ENCODE measurements at regions not wholly inside any gene's neighbourhood (a gene's known extent, or its start where the extent isn't known, plus 50 kb on each side); places are given as distances from the start of the nearest gene placed in this dataset.

- H3K36me3 Mint-ChIP-seq, result no peaks in the 10 kb centered on the region
Measured at GRCh38 chr1:71267220-71267619, 186.4 kb upstream of the ZRANB2 start.

GRCh38 chr1:71264039-71264438, 183.2 kb upstream of the ZRANB2 start:
- peaks cover 0 to 9% (median 4%) of the 10 kb centered on the region in 8 donors for H3K9me3 Mint-ChIP-seq
- ChIA-PET CTCF (ENCODE audit: partially characterized antibody) (no interaction called here), POLR2A (ENCODE audit: partially characterized antibody) (no interaction called here)
- Histone ChIP-seq H3K9me3 (ENCODE audit: control insufficient read depth in 1 of 2, low read length in 2 of 2) (no peaks in the 10 kb centered on the region), H3K27ac (ENCODE audit: low read depth, low read length) (no peak overlapping the region), H3K27me3 (ENCODE audit: insufficient read depth, low read length) (no peaks in the 10 kb centered on the region), H3K4me3 (ENCODE audit: low read length in 2 of 2) (no peak overlapping the region), H3K4me1 (ENCODE audit: insufficient read depth, low read length) (no peaks in the 10 kb centered on the region), H3K36me3 (ENCODE audit: insufficient read depth, low read length) (no peaks in the 10 kb centered on the region)
- DNase-seq, result no peak
- no peaks in the 10 kb centered on the region for H3K27me3 Mint-ChIP-seq
- no peak overlapping the region for H3K4me3 Mint-ChIP-seq
- no peak overlapping the region for H3K27ac Mint-ChIP-seq
- H3K4me1 Mint-ChIP-seq, result no peaks in the 10 kb centered on the region
- intact Hi-C loops (cut with micrococcal nuclease), result no loop called here
- H3K36me3 Mint-ChIP-seq, result no peaks in the 10 kb centered on the region

More at GRCh38 chr1:71267220-71267619, 186.4 kb upstream of the ZRANB2 start:
- ChIA-PET CTCF (ENCODE audit: partially characterized antibody) (no interaction called here), POLR2A (ENCODE audit: partially characterized antibody) (no interaction called here)
- H3K36me3 ChIP-seq (ENCODE audit: insufficient read depth, low read length), result no peaks in the 10 kb centered on the region
- H3K4me3 Mint-ChIP-seq, result no peak overlapping the region
- H3K4me1 ChIP-seq (ENCODE audit: insufficient read depth, low read length), result no peaks in the 10 kb centered on the region
- H3K27ac ChIP-seq (ENCODE audit: low read depth, low read length), result no peak overlapping the region
- no peaks in the 10 kb centered on the region for H3K4me1 Mint-ChIP-seq
- no peaks in the 10 kb centered on the region for H3K9me3 ChIP-seq (ENCODE audit: control insufficient read depth in 1 of 2, low read length in 2 of 2)
- H3K4me3 ChIP-seq (ENCODE audit: low read length in 2 of 2), result no peak overlapping the region
- intact Hi-C loops (cut with micrococcal nuclease), result no loop called here
- peaks cover 2 to 18% (median 5%) of the 10 kb centered on the region in 8 donors for H3K9me3 Mint-ChIP-seq
- H3K27ac Mint-ChIP-seq, result no peak overlapping the region
- no peak for DNase-seq
- H3K27me3 ChIP-seq (ENCODE audit: insufficient read depth, low read length), result no peaks in the 10 kb centered on the region
- H3K27me3 Mint-ChIP-seq, result no peaks in the 10 kb centered on the region

GRCh38 chr1:71262970-71263369, 182.1 kb upstream of the ZRANB2 start:
- Histone ChIP-seq H3K27me3 (ENCODE audit: insufficient read depth, low read length) (no peaks in the 10 kb centered on the region), H3K36me3 (ENCODE audit: insufficient read depth, low read length) (no peaks in the 10 kb centered on the region), H3K4me1 (ENCODE audit: insufficient read depth, low read length) (no peaks in the 10 kb centered on the region), H3K4me3 (ENCODE audit: low read length in 2 of 2) (no peak overlapping the region), H3K27ac (ENCODE audit: low read depth, low read length) (no peak overlapping the region), H3K9me3 (ENCODE audit: control insufficient read depth in 1 of 2, low read length in 2 of 2) (no peaks in the 10 kb centered on the region)
- H3K4me3 Mint-ChIP-seq, result no peak overlapping the region
- no peaks in the 10 kb centered on the region for H3K27me3 Mint-ChIP-seq
- H3K9me3 Mint-ChIP-seq, result peaks cover 0 to 9% (median 4%) of the 10 kb centered on the region in 8 donors
- no peaks in the 10 kb centered on the region for H3K36me3 Mint-ChIP-seq
- CTCF ChIA-PET (ENCODE audit: partially characterized antibody), result no interaction called here
- H3K4me1 Mint-ChIP-seq, result no peaks in the 10 kb centered on the region
- POLR2A ChIA-PET (ENCODE audit: partially characterized antibody), result no interaction called here
- no peak for DNase-seq
- intact Hi-C loops (cut with micrococcal nuclease), result no loop called here
- H3K27ac Mint-ChIP-seq, result no peak overlapping the region

- Histone ChIP-seq H3K27ac (ENCODE audit: low read depth, low read length) (no peak overlapping the region), H3K4me1 (ENCODE audit: insufficient read depth, low read length) (no peaks in the 10 kb centered on the region), H3K27me3 (ENCODE audit: insufficient read depth, low read length) (no peaks in the 10 kb centered on the region), H3K9me3 (ENCODE audit: control insufficient read depth in 1 of 2, low read length in 2 of 2) (no peaks in the 10 kb centered on the region), H3K4me3 (ENCODE audit: low read length in 2 of 2) (no peak overlapping the region), H3K36me3 (ENCODE audit: insufficient read depth, low read length) (no peaks in the 10 kb centered on the region)
- DNase-seq, result no peak
- Mint-ChIP-seq H3K9me3 (peaks cover 0 to 19% (median 2%) of the 10 kb centered on the region in 8 donors), H3K36me3 (no peaks in the 10 kb centered on the region), H3K27ac (no peak overlapping the region), H3K4me3 (no peak overlapping the region), H3K27me3 (no peaks in the 10 kb centered on the region), H3K4me1 (no peaks in the 10 kb centered on the region)
- intact Hi-C loops (cut with micrococcal nuclease), result no loop called here
- ChIA-PET CTCF (ENCODE audit: partially characterized antibody) (no interaction called here), POLR2A (ENCODE audit: partially characterized antibody) (no interaction called here)
Measured at GRCh38 chr1:71252900-71253299, 172.1 kb upstream of the ZRANB2 start.

- H3K9me3 Mint-ChIP-seq, result peaks cover 0 to 14% (median 3%) of the 10 kb centered on the region in 8 donors
Measured at GRCh38 chr1:71245246-71245645, 164.4 kb upstream of the ZRANB2 start.

GRCh38 chr1:71242239-71242638, 161.4 kb upstream of the ZRANB2 start:
- CTCF ChIA-PET (ENCODE audit: partially characterized antibody), result no interaction called here
- POLR2A ChIA-PET (ENCODE audit: partially characterized antibody), result no interaction called here
- Mint-ChIP-seq H3K27ac (no peak overlapping the region), H3K4me3 (no peak overlapping the region), H3K27me3 (no peaks in the 10 kb centered on the region), H3K9me3 (peaks cover 0 to 9% (median 3%) of the 10 kb centered on the region in 8 donors), H3K36me3 (no peaks in the 10 kb centered on the region), H3K4me1 (no peaks in the 10 kb centered on the region)
- no peaks in the 10 kb centered on the region for H3K27me3 ChIP-seq (ENCODE audit: insufficient read depth, low read length)
- H3K27ac ChIP-seq (ENCODE audit: low read depth, low read length), result no peak overlapping the region
- H3K36me3 ChIP-seq (ENCODE audit: insufficient read depth, low read length), result no peaks in the 10 kb centered on the region
- no peaks in the 10 kb centered on the region for H3K9me3 ChIP-seq (ENCODE audit: control insufficient read depth in 1 of 2, low read length in 2 of 2)
- DNase-seq, result no peak
- intact Hi-C loops (cut with micrococcal nuclease), result no loop called here
- no peak overlapping the region for H3K4me3 ChIP-seq (ENCODE audit: low read length in 2 of 2)
- H3K4me1 ChIP-seq (ENCODE audit: insufficient read depth, low read length), result no peaks in the 10 kb centered on the region

More at GRCh38 chr1:71245246-71245645, 164.4 kb upstream of the ZRANB2 start:
- no peaks in the 10 kb centered on the region for H3K36me3 Mint-ChIP-seq
- Histone ChIP-seq H3K27me3 (ENCODE audit: insufficient read depth, low read length) (no peaks in the 10 kb centered on the region), H3K9me3 (ENCODE audit: control insufficient read depth in 1 of 2, low read length in 2 of 2) (no peaks in the 10 kb centered on the region), H3K36me3 (ENCODE audit: insufficient read depth, low read length) (no peaks in the 10 kb centered on the region), H3K27ac (ENCODE audit: low read depth, low read length) (no peak overlapping the region), H3K4me1 (ENCODE audit: insufficient read depth, low read length) (no peaks in the 10 kb centered on the region), H3K4me3 (ENCODE audit: low read length in 2 of 2) (no peak overlapping the region)
- H3K27me3 Mint-ChIP-seq, result no peaks in the 10 kb centered on the region
- CTCF ChIA-PET (ENCODE audit: partially characterized antibody), result no interaction called here
- intact Hi-C loops (cut with micrococcal nuclease), result no loop called here
- no peak for DNase-seq
- H3K4me1 Mint-ChIP-seq, result no peaks in the 10 kb centered on the region
- H3K27ac Mint-ChIP-seq, result no peak overlapping the region
- no peak overlapping the region for H3K4me3 Mint-ChIP-seq
- POLR2A ChIA-PET (ENCODE audit: partially characterized antibody), result no interaction called here

- no peaks in the 10 kb centered on the region for H3K4me1 Mint-ChIP-seq
- no peaks in the 10 kb centered on the region for H3K36me3 Mint-ChIP-seq
- Histone ChIP-seq H3K4me1 (ENCODE audit: insufficient read depth, low read length) (no peaks in the 10 kb centered on the region), H3K9me3 (ENCODE audit: control insufficient read depth in 1 of 2, low read length in 2 of 2) (no peaks in the 10 kb centered on the region), H3K27me3 (ENCODE audit: insufficient read depth, low read length) (no peaks in the 10 kb centered on the region), H3K27ac (ENCODE audit: low read depth, low read length) (no peak overlapping the region), H3K4me3 (ENCODE audit: low read length in 2 of 2) (no peak overlapping the region), H3K36me3 (ENCODE audit: insufficient read depth, low read length) (no peaks in the 10 kb centered on the region)
- H3K27me3 Mint-ChIP-seq, result no peaks in the 10 kb centered on the region
- H3K27ac Mint-ChIP-seq, result no peak overlapping the region
- intact Hi-C loops (cut with micrococcal nuclease), result no loop called here
- CTCF ChIA-PET (ENCODE audit: partially characterized antibody), result no interaction called here
- peaks cover 0 to 3% (median under 1%) of the 10 kb centered on the region in 8 donors for H3K9me3 Mint-ChIP-seq
- H3K4me3 Mint-ChIP-seq, result no peak overlapping the region
- DNase-seq, result no peak
- POLR2A ChIA-PET (ENCODE audit: partially characterized antibody), result no interaction called here
Measured at GRCh38 chr1:71240656-71241055, 159.8 kb upstream of the ZRANB2 start.

GRCh38 chr1:71236503-71236902, 155.7 kb upstream of the ZRANB2 start:
- Mint-ChIP-seq H3K4me1 (no peaks in the 10 kb centered on the region), H3K9me3 (peaks cover 0 to 14% (median 5%) of the 10 kb centered on the region in 8 donors), H3K27ac (no peak overlapping the region), H3K36me3 (no peaks in the 10 kb centered on the region), H3K4me3 (no peak overlapping the region), H3K27me3 (no peaks in the 10 kb centered on the region)
- DNase-seq, result no peak
- ChIA-PET POLR2A (ENCODE audit: partially characterized antibody) (no interaction called here), CTCF (ENCODE audit: partially characterized antibody) (no interaction called here)
- Histone ChIP-seq H3K27ac (ENCODE audit: low read depth, low read length) (no peak overlapping the region), H3K36me3 (ENCODE audit: insufficient read depth, low read length) (no peaks in the 10 kb centered on the region), H3K27me3 (ENCODE audit: insufficient read depth, low read length) (no peaks in the 10 kb centered on the region), H3K9me3 (ENCODE audit: control insufficient read depth in 1 of 2, low read length in 2 of 2) (peaks cover 0 to 3% of the 10 kb centered on the region in 2 donors), H3K4me3 (ENCODE audit: low read length in 2 of 2) (no peak overlapping the region), H3K4me1 (ENCODE audit: insufficient read depth, low read length) (no peaks in the 10 kb centered on the region)
- intact Hi-C loops (cut with micrococcal nuclease), result no loop called here
